Femur (tissue), 1 donor: ENCODE measurements at regions not wholly inside any gene's neighbourhood (a gene's known extent, or its start where the extent isn't known, plus 50 kb on each side); places are given as distances from the start of the nearest gene placed in this dataset.

Source experiments
- DNase-seq: peaks from one replicate; pipeline ENCODE4 v3.0.0-alpha.2; 2017

DNA sequence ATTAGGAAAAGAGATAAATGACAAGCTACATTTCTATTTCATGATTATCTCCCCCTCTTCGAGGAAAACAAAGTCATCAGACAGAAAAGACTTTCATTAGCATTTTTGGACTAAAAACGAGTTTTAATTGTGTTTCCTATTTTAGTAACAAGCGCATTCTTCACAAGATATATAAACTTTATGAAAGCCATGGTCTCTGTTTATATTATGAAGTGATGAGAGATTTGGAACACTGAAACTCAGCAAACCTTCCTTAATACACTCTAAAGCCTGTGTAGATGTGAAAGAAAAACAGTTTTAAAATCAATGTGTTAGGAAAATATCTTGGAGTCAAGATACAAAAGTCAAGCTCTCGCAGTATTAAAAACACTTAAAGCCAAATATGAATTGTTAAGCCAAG, 539.1 kb downstream of the LRFN5 start:
- no peak for DNase-seq

GRCh38 chr14:42143114-42143513, 536.4 kb downstream of the LRFN5 start:
- no peak for DNase-seq

DNA sequence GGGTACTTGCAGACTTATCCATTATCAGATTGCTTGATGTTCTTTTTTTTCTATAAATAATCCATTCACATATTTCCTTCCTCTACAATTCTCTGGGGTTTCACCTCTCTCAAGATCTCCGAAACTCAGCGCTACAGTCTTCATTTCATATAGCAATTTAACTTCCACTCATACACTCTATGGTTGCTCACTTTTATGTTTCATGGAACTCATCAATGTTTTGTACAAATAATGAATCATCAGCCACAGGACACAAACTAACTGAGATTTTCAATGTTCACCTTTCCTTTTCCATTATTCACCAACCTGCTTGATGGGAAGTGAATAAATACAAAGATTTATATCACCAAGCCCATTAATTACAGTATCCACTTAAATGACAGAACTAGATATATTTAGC, 534.7 kb downstream of the LRFN5 start:
- DNase-seq, result no peak

DNA sequence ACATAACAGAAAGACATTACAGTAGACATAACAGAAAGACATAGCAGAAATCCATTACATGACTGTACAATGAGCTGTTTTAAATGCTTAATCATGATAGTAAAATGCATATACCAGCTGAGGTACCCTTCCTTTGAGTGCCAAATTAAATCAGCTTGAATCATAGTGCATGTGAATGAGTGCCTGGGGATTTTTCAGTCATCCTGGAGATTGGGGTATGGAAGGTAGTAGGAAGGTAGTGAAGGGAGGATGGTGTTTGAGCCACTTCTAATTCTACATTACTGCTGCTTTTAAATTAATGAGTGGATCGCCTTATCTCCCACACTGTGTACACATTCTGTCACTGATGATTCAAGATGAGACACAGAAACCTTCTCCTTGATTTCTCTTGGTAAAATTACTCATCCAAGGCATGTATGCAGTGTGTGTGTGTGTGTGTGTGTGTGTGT, 534.2 kb downstream of the LRFN5 start:
- no peak for DNase-seq

- DNase-seq, result no peak
Measured at GRCh38 chr14:42140001-42140400, 533.3 kb downstream of the LRFN5 start.

GRCh38 chr14:42138406-42138805, 531.7 kb downstream of the LRFN5 start:
- no peak for DNase-seq

DNA sequence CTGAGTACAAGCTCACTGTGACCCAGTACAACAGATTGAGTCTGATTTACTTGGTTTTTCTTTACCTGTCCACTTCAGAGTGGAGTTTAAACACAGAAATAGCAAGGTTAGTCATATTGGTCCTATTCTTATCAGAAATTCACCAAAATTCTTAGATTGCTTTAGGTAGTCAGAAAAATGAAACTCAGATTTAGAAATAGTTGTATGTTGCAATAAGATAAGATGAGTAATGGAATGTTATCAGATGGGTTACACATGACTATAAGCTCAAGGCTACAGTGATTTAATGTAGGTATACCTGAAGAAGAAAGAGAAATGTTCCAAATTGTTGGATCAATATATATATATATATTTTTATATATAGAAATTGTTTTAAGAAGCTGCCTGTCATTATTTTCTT, 524.1 kb downstream of the LRFN5 start:
- no peak for DNase-seq

DNA sequence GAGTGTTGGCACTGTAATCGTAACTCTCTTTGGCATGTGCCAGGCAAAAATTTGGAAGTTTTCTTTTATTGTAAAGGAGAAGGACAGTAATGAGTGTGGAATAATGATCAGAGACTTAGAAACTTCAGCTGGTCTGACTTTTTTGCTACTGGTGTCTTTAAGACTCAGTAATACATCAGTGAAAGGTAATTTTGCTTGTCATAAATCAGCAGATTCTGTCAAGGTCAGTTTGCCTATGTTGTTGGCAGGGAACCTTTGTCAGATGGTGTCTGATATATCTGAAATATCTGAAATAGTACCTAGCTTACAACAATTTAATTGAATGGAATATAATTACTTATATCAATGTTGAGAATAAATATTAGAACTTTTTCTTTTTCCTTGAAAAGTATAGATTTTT, 516.9 kb downstream of the LRFN5 start:
- DNase-seq, result no peak

DNA sequence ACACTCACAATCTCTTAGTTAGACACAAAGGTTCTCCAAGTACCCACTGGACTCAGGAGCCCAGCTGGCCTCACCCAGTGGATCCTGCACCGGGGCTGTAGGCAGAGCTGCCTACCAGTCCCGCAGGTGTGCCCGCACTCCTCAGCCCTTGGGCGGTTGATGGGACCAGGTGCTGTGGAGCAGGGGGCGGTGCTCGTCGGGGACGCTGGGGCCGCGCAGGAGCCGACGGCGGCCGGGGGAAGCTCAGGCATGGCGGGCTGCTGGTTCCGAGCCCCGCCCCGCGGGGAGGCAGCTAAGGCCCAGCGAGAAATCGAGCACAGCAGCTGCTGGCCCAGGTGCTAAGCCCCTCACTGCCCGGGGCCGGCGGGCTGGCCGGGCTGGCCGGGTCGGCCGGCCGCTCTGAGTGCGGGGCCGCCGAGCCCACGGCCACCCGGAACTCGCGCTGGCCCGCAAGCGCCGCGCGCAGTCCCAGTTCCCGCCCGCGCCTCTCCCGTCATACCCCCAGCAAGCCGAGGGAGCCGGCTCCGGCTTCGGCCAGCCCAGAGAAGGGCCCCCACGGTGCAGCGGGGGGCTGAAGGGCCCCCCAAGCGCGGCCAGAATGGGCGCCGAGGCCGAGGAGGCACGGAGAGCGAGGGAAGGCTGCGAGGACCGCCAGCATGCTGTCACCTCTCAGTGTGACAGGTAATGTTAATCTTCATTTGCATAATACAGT, 506.8 kb downstream of the LRFN5 start:
- DNase-seq, result no peak

- DNase-seq, result no peak
Measured at GRCh38 chr14:42112108-42112507, 505.4 kb downstream of the LRFN5 start.

DNA sequence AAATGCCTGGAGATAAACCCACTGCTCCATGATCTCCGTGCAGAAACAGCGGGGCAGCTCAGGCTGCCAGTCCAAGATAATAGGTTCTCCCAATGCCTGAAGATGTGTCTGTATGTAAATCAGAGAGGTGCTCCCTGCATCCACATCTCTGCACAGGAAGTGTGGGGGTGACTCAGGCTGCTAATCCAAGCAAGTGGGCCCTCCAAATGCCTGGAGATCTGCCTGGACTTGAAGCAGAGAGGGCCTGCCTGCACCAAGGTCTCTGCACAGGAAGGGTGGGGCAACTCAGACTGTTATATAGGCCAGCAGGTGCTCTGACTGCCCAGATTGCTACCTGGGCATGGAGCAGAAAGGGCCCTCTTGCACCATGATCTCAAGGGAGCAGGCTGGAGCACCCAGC, 504.7 kb downstream of the LRFN5 start:
- DNase-seq, result no peak

DNA sequence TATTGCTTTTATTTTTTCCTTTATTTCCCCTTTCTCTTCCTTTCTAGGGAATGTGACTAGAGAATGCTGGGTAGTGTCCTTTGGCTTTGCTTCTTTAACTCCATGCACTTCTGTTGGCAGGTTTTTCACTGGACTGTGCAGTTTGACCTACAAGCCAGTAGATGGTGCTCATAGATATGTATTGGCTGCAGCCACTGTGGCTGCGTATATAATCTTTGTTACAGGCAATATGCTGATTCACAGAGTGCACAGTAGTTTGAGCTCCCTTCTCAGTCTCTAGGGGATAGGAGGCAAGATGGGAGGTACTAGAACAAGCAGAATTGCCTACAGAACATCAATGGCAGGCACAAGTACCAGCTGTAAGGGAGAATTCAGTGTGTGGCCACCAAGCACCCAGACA, 503.5 kb downstream of the LRFN5 start:
- no peak for DNase-seq

DNA sequence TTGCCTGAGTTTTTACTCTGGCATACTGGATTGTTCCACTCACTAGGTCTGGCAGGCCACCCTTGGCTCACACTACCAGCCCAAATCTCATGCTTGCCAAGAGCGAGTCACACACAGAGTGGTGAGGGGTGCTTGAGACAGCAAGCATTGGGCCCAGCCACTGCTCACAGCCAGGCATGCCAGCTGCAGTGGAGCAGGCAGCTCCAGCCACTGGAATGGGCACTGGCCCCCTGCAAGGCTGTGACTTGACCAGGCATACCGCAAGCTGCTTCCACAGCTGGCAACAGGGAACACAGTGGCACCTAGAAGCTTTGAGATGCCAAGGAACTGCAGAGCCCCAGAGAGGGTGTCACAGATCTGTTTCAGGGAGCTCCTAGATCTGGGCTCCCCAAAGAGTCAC, 488.5 kb downstream of the LRFN5 start:
- DNase-seq, result no peak

GRCh38 chr14:42090122-42090521, 483.4 kb downstream of the LRFN5 start:
- DNase-seq, result no peak

GRCh38 chr14:42079911-42080310, 473.2 kb downstream of the LRFN5 start:
- DNase-seq, result no peak

DNA sequence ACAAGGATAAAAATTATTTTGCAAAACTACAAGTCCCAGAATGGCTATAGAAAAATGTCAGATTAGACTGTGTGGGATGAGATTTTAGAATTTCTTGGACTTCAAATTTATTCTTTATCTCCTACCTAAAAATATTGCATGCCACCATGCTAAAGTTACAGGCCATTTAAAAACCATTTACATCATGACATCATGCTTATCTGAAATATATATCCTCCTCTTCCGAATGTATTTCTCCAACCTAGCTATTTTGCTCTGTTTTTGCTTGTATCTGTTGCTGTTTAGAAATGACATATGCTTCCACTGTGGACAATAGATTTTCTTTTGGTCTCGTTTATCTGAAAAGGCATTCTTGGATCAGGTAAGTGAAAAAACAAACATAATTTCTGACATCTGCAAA, 471.7 kb downstream of the LRFN5 start:
- DNase-seq, result no peak

DNA sequence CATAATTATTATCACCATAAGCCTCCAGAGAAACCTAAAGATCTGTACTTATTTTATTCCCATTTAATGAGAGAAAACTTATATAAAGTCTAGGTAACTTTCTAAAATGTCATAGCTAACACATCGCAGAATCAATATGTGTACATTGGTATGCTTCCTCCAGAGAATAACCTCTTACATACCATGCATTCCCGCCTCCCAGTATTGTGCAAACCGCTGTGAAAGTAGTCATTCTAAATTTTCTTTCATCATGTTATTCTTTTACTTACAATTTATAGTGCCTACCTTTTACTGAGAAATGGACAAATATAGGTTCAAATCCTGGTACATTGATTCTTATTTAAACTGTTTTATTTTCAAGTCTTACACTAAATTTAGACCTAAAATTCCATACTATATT, 463.4 kb downstream of the LRFN5 start:
- no peak for DNase-seq

- DNase-seq, result no peak
Measured at GRCh38 chr14:42057111-42057510, 450.4 kb downstream of the LRFN5 start.

- DNase-seq, result no peak
Measured at GRCh38 chr14:42047421-42048055, 440.9 kb downstream of the LRFN5 start.

DNA sequence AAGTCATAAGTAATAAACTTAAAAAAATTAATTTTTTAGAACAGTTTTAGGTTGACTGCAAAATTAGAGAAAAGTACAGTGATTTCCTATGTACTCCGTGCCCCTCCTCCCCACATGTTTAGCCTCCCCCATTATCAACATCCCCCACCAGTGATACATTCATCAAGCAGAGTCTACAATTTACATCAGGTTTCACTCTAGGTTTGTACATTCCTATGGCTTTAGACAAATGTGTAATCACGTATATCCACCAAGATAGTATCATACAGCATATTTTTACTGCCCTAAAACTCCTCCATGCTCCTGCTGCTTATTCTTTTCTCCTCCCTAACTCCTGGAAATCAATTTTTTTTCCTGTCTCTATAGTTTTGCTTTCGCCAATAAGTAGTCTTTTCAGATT, 438.7 kb downstream of the LRFN5 start:
- no peak for DNase-seq

- no peak for DNase-seq
Measured at GRCh38 chr14:42028607-42029006, 421.9 kb downstream of the LRFN5 start.

DNA sequence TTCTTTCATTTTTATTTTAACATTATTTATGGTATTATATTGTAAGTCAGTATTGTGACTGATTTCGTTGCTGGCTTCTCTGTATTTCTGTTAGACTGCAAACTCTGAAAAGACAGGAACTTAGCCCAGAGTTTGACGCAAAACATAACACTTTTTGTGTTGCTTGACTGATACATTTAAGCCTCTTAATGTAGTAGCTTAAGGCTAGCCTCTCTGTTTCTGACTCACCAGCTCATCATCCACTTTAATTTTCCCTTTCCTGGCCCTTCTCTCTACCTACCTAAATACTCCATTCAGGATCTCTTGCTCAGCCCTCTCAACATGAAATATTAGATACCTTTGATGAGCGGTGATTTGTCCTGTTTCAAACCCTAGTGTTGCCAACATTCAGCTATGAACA, 420.6 kb downstream of the LRFN5 start:
- no peak for DNase-seq

- no peak for DNase-seq
Measured at GRCh38 chr14:42023452-42023851, 416.8 kb downstream of the LRFN5 start.

- DNase-seq, result no peak
Measured at GRCh38 chr14:42014301-42014700, 407.6 kb downstream of the LRFN5 start.

GRCh38 chr14:42013559-42013958, 406.9 kb downstream of the LRFN5 start:
- DNase-seq, result no peak
